H9 (cell line): ENCODE measurements at regions not wholly inside any gene's neighbourhood (a gene's known extent, or its start where the extent isn't known, plus 50 kb on each side); places are given as distances from the start of the nearest gene placed in this dataset.

Experiments used
- DNase-seq: peaks from one replicate; pipeline ENCODE4 v3.0.0-alpha.2; 2017
- H2AFZ ChIP-seq: one replicate; pipeline ENCODE4 v1.6.1; 2013; ENCODE audit warnings: mild to moderate bottlenecking, low read length, control low read depth, moderate library complexity
- H2AK5ac ChIP-seq: 2 replicates; pipeline ENCODE4 v1.6.1; 2013; ENCODE audit warnings: low read length, control low read depth, mixed read lengths; ENCODE audit not compliant: insufficient read length
- H2BK120ac ChIP-seq: one replicate; pipeline ENCODE4 v1.6.1; 2013; ENCODE audit warnings: low read depth, mild to moderate bottlenecking, low read length, control low read depth, inconsistent platforms; ENCODE audit not compliant: poor library complexity, severe bottlenecking
- H2BK12ac ChIP-seq: 2 replicates; pipeline ENCODE4 v1.6.1; 2013; ENCODE audit warnings: low read length, control low read depth, mixed read lengths, low read depth; ENCODE audit not compliant: insufficient read length
- H2BK15ac ChIP-seq: 2 replicates; pipeline ENCODE4 v1.6.1; 2013; ENCODE audit warnings: low read depth, low read length, control low read depth
- H2BK20ac ChIP-seq: one replicate; pipeline ENCODE4 v1.6.1; 2013; ENCODE audit warnings: low read depth, mild to moderate bottlenecking, low read length, control low read depth, inconsistent platforms; ENCODE audit not compliant: poor library complexity, severe bottlenecking
- H2BK5ac ChIP-seq: 2 replicates; pipeline ENCODE4 v1.6.1; 2013; ENCODE audit warnings: low read length, control low read depth, mixed read lengths; ENCODE audit not compliant: insufficient read length
- H3K14ac ChIP-seq: 2 replicates; pipeline ENCODE4 v1.6.1; 2013; ENCODE audit warnings: low read length, control low read depth; ENCODE audit not compliant: insufficient read depth
- H3K18ac ChIP-seq: 2 replicates; pipeline ENCODE4 v1.6.1; 2013; ENCODE audit warnings: low read depth, mild to moderate bottlenecking, mixed read lengths, low read length, control low read depth; ENCODE audit not compliant: insufficient read length
- H3K23ac ChIP-seq: 2 replicates; pipeline ENCODE4 v1.6.1; 2013; ENCODE audit warnings: low read length, control low read depth, mixed read lengths, low read depth; ENCODE audit not compliant: insufficient read length
- H3K23me2 ChIP-seq: 2 replicates; pipeline ENCODE4 v1.6.1; 2013; ENCODE audit warnings: low read depth, mild to moderate bottlenecking, mixed read lengths, low read length, control low read depth; ENCODE audit not compliant: insufficient read length, poor library complexity, severe bottlenecking
- H3K27ac ChIP-seq: 2 replicates; pipeline ENCODE4 v1.5.1; 2013; ENCODE audit warnings: low read length, control low read depth, mixed read lengths, low read depth; ENCODE audit not compliant: insufficient read length
- H3K27me3 ChIP-seq: 2 replicates; pipeline ENCODE4 v1.6.1; 2013; ENCODE audit warnings: low read length, control low read depth, inconsistent platforms; ENCODE audit not compliant: insufficient read depth
- H3K4ac ChIP-seq: 2 replicates; pipeline ENCODE4 v1.6.1; 2013; ENCODE audit warnings: low read depth, mild to moderate bottlenecking, control low read depth, inconsistent platforms, low read length, moderate library complexity
- H3K4me1 ChIP-seq: 2 replicates; pipeline ENCODE4 v1.6.1; 2013; ENCODE audit warnings: low read length, control low read depth, inconsistent platforms; ENCODE audit not compliant: insufficient read depth
- H3K4me2 ChIP-seq: 2 replicates; pipeline ENCODE4 v1.6.1; 2013; ENCODE audit warnings: low read length, control low read depth, mixed read lengths; ENCODE audit not compliant: insufficient read length, insufficient read depth
- H3K56ac ChIP-seq: 2 replicates; pipeline ENCODE4 v1.6.1; 2013; ENCODE audit warnings: low read depth, mild to moderate bottlenecking, mixed read lengths, low read length, control low read depth; ENCODE audit not compliant: insufficient read length
- H3K79me1 ChIP-seq: 2 replicates; pipeline ENCODE4 v1.6.1; 2013; ENCODE audit warnings: low read depth, mild to moderate bottlenecking, moderate library complexity, low read length, control low read depth, inconsistent platforms; ENCODE audit not compliant: insufficient read depth, poor library complexity, severe bottlenecking
- H3K79me2 ChIP-seq: 2 replicates; pipeline ENCODE4 v1.6.1; 2013; ENCODE audit warnings: low read length, control low read depth, inconsistent platforms; ENCODE audit not compliant: insufficient read depth
- H3K9ac ChIP-seq: 2 replicates; pipeline ENCODE4 v1.6.1; 2013; ENCODE audit warnings: low read length, control low read depth, mixed read lengths; ENCODE audit not compliant: insufficient read length; ENCODE audit errors: extremely low read depth
- H3K9me3 ChIP-seq: one replicate; pipeline ENCODE4 v1.6.1; 2013; ENCODE audit warnings: low read depth, low read length, inconsistent platforms; ENCODE audit not compliant: control insufficient read depth
- H3T11ph ChIP-seq: one replicate; pipeline ENCODE4 v1.6.1; 2013; ENCODE audit warnings: mild to moderate bottlenecking, low read length, control low read depth, inconsistent platforms
- H4K20me1 ChIP-seq: one replicate; pipeline ENCODE4 v1.6.1; 2013; ENCODE audit not compliant: control insufficient read depth, insufficient read length, insufficient read depth
- H4K5ac ChIP-seq: 2 replicates; pipeline ENCODE4 v1.6.1; 2013; ENCODE audit warnings: low read depth, mild to moderate bottlenecking, mixed read lengths, low read length, control low read depth; ENCODE audit not compliant: insufficient read length
- H4K8ac ChIP-seq: replicated peaks from 2 replicates; pipeline ENCODE4 v1.6.1; 2013; ENCODE audit warnings: low read length, control low read depth, mixed read lengths, low read depth; ENCODE audit not compliant: insufficient read length
- H4K91ac ChIP-seq: 2 replicates; pipeline ENCODE4 v1.6.1; 2013; ENCODE audit warnings: low read depth, mild to moderate bottlenecking, moderate library complexity, mixed read lengths, low read length, control low read depth; ENCODE audit not compliant: insufficient read length
- H3K27ac Mint-ChIP-seq, 3 experiments: 2 replicates in 2 of 3; 3 replicates in 1 of 3; pipeline ENCODE4 v1.8.0; 2020 to 2021; ENCODE audit warnings: mixed read lengths in 3 of 3, mild to moderate bottlenecking in 1 of 3, moderate library complexity in 1 of 3
- H3K27me3 Mint-ChIP-seq: 2 replicates; pipeline ENCODE4 v1.8.0; 2021; ENCODE audit warnings: low read depth, mild to moderate bottlenecking, moderate library complexity, mixed read lengths
- H3K36me3 Mint-ChIP-seq, 3 experiments: 2 replicates in 2 of 3; 3 replicates in 1 of 3; pipeline ENCODE4 v1.8.0; 2020 to 2021; ENCODE audit warnings: low read depth in 3 of 3, mixed read lengths in 3 of 3; ENCODE audit not compliant: insufficient read depth in 1 of 3
- H3K4me1 Mint-ChIP-seq, 2 experiments: 2 replicates each; pipeline ENCODE4 v1.8.0; 2020; ENCODE audit warnings: mixed read lengths in 2 of 2
- H3K4me3 Mint-ChIP-seq, 2 experiments: 2 replicates in 1 of 2; 3 replicates in 1 of 2; pipeline ENCODE4 v1.8.0; 2020 to 2021; ENCODE audit warnings: mild to moderate bottlenecking in 2 of 2, mixed read lengths in 2 of 2, moderate library complexity in 1 of 2
- H3K9me3 Mint-ChIP-seq, 2 experiments: 2 replicates in 1 of 2; 3 replicates in 1 of 2; pipeline ENCODE4 v1.8.0; 2020; ENCODE audit warnings: mild to moderate bottlenecking in 2 of 2, mixed read lengths in 2 of 2, moderate library complexity in 1 of 2
- WGBS: extraction: QIAGEN DNeasy Blood & Tissue Kit; methylation state at CpG from one replicate; pipeline ENCODE4 v1.1.7; 2013; ENCODE audit warnings: missing lambda C conversion rate, low lambda C conversion rate, mixed read lengths; ENCODE audit not compliant: insufficient read length; ENCODE audit errors: extremely low coverage; 5-methylcytosine and 5-hydroxymethylcytosine counted together
- TF ChIP-seq, protein P1 (sequence below): fragments of 200-600 bp; sonication (generic); conservative IDR thresholded peaks from 3 replicates; pipeline ENCODE4 v1.8.0; 2021; ENCODE audit warnings: antibody characterized with exemption, mild to moderate bottlenecking

- H3K27ac Mint-ChIP-seq, result no peak overlapping the region
- no peak overlapping the region for H2BK20ac ChIP-seq
- H3K79me1 ChIP-seq, result no peaks in the 10 kb centered on the region
- H3K9ac ChIP-seq, result no peak overlapping the region
- no peaks in the 10 kb centered on the region for H3K9me3 ChIP-seq
- H3T11ph ChIP-seq, result no peak overlapping the region
- H2AFZ ChIP-seq, result no peak overlapping the region
- TF ChIP-seq, protein P1, sequence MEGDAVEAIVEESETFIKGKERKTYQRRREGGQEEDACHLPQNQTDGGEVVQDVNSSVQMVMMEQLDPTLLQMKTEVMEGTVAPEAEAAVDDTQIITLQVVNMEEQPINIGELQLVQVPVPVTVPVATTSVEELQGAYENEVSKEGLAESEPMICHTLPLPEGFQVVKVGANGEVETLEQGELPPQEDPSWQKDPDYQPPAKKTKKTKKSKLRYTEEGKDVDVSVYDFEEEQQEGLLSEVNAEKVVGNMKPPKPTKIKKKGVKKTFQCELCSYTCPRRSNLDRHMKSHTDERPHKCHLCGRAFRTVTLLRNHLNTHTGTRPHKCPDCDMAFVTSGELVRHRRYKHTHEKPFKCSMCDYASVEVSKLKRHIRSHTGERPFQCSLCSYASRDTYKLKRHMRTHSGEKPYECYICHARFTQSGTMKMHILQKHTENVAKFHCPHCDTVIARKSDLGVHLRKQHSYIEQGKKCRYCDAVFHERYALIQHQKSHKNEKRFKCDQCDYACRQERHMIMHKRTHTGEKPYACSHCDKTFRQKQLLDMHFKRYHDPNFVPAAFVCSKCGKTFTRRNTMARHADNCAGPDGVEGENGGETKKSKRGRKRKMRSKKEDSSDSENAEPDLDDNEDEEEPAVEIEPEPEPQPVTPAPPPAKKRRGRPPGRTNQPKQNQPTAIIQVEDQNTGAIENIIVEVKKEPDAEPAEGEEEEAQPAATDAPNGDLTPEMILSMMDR, result no peak
- H3K4me1 ChIP-seq, result no peaks in the 10 kb centered on the region
- H2BK12ac ChIP-seq, result no peak overlapping the region
- H4K5ac ChIP-seq, result no peak overlapping the region
- H3K79me2 ChIP-seq, result no peaks in the 10 kb centered on the region
- no peak overlapping the region for H2BK120ac ChIP-seq
- no peaks in the 10 kb centered on the region for H4K20me1 ChIP-seq
- H4K8ac ChIP-seq, result no peak overlapping the region
- no peak overlapping the region for H3K23ac ChIP-seq
- no peak overlapping the region for H3K4ac ChIP-seq
- H3K14ac ChIP-seq, result no peak overlapping the region
- no peak overlapping the region for H3K56ac ChIP-seq
- H2BK15ac ChIP-seq, result no peak overlapping the region
- H2AK5ac ChIP-seq, result no peak overlapping the region
- no peak overlapping the region for H3K27ac ChIP-seq
- no peak for DNase-seq
- H3K27me3 Mint-ChIP-seq, result peaks cover 3% of the 10 kb centered on the region
- H3K18ac ChIP-seq, result no peak overlapping the region
- no peak overlapping the region for H3K4me2 ChIP-seq
- no peaks in the 10 kb centered on the region for H3K36me3 Mint-ChIP-seq
- no peaks in the 10 kb centered on the region for H3K27me3 ChIP-seq
- peaks cover 15 to 18% of the 10 kb centered on the region in 2 experiments for H3K4me1 Mint-ChIP-seq
- no peak overlapping the region for H4K91ac ChIP-seq
- H3K9me3 Mint-ChIP-seq, result peaks cover 0 to 2% of the 10 kb centered on the region in 2 experiments; a peak in 2 of 5 replicates
- no CpG with 5 or more reads among the region's 5 CpGs for WGBS
- H3K23me2 ChIP-seq, result no peaks in the 10 kb centered on the region
- H2BK5ac ChIP-seq, result no peak overlapping the region
- no peak overlapping the region for H3K4me3 Mint-ChIP-seq
Observed at GRCh38 chr1:213719462-213719861, 268.3 kb upstream of the PROX1 start.
